GM12801 (cell line): ENCODE measurements at regions not wholly inside any gene's neighbourhood (a gene's known extent, or its start where the extent isn't known, plus 50 kb on each side); places are given as distances from the start of the nearest gene placed in this dataset.

Experiments
- CTCF ChIP-seq: IDR thresholded peaks from one replicate; pipeline ENCODE4 v1.5.1; 2011; ENCODE audit warnings: control low read depth; ENCODE audit not compliant: insufficient read length; ENCODE audit errors: extremely low read depth

DNA sequence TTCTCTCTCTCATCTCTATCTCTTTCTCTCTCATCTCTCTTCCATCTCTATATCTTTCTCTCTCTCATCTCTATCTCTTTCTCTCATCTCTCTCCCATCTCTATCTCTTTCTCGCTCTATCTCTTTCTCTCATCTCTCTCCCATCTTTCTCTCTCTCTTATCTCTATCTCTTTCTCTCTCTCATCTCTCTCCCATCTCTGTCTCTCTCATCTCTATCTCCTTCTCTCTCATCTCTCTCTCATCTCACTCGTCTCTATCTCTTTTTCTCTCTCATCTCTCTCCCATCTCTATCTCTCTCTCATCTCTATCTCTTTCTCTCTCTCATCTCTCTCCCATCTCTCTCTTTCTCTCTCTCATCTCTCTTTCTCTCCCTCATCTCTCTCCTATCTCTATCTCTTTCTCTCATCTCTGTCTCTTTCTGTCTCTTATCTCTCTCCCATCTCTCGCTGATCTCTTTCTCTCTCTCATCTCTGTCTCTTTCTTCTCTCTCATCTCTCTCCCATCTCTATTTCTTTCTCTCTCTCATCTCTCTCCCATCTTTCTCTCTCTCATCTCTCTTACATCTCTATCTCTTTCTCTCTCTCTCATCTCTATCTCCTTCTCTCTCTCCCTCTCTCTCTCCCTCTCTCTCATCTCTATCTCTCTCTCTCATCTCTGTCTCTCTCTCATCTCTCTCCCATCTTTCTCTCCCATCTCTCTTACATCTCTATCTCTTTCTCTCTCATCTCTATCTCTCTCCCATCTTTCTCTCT, 388.7 kb downstream of the NPHP4 start:
- no peak for TF ChIP-seq CTCF

DNA sequence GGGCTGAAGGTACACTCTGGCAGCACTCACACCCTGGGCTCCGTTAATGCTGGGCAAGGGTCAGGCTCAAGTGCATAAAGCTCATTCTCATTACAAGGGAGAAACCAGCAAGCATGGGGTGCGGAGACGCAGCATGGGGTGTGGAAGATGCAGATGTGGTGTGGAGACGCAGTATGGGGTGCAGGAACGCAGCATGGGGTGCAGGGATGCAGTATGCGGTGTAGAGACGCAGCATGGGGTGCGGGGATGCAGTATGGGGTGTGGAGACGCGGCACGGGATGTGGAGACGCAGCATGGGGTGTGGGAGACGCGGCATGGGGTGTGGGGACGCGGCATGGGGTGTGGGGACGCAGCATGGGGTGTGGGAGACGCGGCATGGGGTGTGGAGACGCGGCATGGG, 390.7 kb downstream of the NPHP4 start:
- no peak for TF ChIP-seq CTCF

DNA sequence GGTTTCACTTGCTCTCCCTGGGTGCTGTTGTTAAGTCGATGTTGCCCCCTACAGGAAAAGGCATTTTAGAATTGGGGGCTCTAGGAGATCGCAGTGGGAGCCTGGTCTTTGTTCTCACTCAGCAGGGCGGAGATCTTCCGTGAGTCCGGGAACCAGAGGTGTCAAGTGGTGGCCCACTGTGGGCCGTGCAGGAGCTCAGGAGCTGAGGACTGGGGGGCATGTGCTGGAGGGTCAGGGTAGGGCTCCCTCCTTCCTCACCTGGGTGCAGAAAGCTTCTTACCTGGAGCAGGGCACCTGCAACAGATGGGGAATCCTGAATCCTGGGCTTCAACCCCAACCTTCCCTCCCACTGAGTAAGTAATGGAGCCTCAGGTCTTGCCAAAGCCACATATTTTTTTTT, 392.7 kb downstream of the NPHP4 start:
- TF ChIP-seq CTCF = no peak

GRCh38 chr1:5598824-5599395, 393.3 kb downstream of the NPHP4 start:
- no peak for TF ChIP-seq CTCF

GRCh38 chr1:5597991-5598823, 394.0 kb downstream of the NPHP4 start:
- TF ChIP-seq CTCF = no peak

DNA sequence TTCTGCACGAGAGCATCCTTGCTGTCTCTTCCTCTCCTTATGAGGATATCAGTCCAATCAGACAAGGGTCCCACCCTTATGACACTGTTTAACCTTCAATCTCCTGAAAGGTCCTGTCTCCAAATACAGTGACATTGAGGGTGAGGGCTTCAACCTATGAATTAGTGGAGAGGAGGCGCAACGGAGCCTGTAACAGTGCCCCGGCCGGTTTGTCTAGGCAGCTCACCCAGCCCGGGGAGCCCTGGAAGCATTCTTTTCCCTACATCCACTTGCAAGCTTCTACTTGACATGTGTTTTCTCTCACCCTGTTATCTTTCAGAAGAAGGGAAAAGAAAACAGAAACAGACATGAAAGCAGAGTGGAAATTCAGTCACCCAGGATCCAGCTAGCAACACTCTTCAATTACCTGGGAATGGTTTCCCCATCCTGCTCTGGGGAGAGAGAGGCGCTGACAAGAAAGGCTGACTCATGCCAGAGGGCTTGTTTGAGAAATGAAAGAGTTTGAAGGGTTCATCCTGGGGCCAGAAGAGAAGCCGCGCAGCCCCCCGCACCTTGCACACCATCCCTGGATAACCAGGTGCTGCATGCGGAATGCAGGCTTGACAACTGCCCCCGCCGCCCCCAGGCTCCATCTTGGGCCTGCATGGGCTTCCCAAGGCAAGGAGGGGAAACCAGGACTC, 394.9 kb downstream of the NPHP4 start:
- no peak for TF ChIP-seq CTCF

DNA sequence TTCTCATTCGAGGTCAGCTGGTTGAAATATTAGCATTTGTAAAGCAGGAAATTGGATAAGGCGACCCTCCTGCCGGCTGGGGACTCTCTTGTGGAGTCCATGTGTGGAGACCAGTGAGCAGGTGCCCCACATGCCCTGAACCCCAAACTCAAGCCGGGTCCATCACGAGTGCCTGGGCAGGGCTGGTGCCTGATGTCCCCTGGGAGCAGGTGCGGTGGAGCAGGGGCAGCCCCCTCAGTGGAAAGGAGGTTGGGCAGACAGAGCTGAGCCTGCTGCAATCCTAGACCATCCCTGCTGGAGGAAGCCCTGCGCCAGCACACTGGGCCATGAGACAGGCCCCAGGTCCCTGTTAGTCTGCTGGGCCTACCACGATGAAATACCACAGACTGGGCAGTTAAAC, 395.6 kb downstream of the NPHP4 start:
- no peak for TF ChIP-seq CTCF
